GM04504 (cell line): ENCODE measurements at regions not wholly inside any gene's neighbourhood (a gene's known extent, or its start where the extent isn't known, plus 50 kb on each side); places are given as distances from the start of the nearest gene placed in this dataset.

Experiments used
- DNase-seq: peaks from one replicate; pipeline ENCODE4 v3.0.0-alpha.2; 2012; ENCODE audit warnings: low read depth

DNA sequence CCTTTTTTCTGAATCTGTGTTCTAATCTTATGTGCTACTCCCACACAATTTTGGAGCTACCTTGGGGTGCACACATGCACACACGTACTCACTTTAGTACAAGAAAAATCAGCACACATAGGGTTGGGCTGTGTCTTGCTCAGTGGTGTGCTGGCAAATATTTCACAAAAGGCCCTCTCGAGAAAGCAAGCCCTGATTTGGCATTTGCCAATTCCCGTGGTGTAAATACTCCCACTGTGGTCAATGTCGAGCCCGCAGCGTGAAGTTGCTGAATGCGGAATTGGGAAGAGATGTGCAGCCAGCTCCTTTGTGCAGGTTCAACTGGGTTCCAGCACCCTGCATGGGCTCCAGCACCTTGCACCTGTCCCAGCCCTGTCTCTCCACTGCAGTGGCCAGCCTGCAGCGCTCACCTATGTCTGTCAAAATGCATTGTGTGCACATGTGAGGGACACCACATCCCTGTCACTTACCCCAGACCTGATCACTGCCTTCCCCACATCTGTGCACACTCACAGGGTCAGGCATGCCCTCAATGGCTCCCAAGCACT lies 78.4 kb upstream of the WNT4 start:
- DNase-seq, result no peak

DNA sequence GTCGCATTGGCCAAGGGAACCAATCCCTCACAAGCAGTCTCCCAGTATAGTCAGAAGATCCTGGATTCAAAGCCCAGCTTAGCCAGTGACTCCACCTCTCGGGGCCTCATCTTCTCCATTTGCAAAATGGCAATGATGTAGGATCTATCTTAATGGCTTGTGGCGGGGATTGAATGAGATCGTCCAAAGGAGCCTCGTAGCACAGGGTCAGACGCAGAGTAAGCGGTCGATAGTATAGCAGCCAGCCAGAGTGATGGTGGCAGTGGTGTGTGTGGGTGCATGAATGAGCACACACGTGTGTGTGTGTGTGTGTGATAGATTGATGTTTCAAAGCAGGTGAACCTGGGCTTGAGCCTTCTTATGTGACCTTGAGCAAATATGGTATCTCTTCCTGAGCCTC lies 79.8 kb upstream of the WNT4 start:
- no peak for DNase-seq

DNA sequence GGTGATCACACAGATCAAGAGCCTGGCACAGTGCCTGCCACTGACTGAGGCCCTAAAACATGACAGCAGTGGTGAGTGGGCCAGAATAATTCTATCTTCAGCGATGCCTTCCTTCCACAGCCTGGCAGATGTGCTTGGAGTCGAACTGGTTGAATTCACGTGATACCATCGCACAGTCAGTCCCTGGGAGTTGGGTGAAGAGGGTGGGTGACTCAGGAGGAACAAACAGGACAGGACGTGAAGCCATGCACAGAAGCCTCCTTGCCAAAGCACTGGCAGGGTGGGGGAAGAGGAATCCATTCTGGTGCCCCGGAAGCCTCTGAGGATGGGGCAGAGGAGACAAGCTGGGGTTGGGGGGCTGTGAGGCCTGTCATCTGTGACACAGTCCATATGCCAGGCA lies 80.3 kb upstream of the WNT4 start:
- DNase-seq, result no peak

DNA sequence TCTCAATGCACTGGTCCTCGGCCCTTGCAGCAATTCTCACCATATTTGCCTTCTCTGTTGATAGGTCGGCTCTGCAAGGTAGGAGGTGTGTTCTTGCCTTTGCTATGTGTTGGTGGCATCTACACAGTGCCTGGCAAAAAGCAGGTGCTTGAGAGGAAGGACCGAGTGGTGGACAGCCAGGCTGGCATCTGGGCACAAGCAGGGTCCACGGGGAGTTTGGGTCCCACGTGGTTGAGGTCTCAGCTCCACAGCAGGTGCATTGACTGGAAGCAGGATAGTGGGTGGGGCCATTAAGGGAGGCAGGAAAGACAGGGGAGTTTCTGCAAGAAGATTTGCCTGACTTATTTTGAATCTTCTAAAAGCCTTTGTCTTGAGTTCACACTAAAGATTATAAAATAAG lies 81.2 kb upstream of the WNT4 start:
- no peak for DNase-seq

DNA sequence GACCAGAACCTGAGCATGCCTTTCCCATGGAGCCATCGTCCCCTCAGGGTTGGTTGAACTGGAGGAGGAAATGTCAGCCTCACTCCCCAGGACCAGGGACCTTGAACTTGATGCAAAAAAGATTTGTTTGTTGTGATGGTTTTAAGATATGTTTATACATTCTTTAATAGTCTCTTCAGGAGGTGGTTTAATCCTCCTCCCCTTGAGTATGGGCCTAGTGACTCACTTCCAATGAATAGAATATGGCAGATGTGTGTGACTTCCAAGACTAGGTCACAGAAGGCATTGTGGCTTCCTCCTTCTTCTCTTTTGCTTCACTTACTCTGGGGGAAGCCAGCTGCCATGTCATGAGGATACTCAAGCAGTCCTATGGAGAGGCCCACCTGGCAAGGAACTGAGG lies 81.7 kb upstream of the WNT4 start:
- DNase-seq, result no peak

DNA sequence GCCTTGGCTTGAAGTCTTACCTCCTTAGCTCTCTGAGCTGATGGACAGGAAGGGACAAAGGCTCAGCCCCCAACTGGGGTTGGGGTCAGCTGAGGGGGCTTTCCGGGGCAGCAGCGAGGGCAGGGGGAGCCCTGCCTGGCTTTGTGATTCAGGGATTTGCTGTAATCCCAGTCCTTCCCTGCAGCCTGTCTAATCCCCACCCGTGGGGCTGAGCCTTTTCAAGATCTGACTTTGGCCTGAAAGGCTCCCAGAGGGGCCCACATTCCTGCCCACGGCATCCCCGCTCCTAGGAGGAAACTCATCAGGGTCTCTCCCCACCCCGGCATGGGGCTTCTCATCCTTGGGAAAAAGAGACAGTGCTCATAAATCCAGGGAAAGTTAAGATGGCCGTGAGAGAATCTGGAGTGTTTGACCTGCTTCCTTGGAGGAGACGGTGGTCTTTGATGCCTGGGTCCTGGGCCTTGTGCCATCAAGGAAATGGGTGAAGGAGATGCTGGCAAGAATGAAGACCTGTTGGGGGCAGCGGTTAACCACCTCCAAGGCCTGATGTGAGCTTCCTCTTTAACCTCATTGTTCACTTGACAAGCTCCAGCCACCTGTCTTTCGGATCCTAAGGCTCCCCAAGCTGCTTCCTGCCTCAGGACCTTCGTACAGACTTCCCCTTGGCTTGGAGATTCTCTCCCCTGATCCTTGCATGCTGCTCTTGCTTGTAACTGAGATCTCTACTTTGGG lies 83.1 kb upstream of the WNT4 start:
- no peak for DNase-seq

DNA sequence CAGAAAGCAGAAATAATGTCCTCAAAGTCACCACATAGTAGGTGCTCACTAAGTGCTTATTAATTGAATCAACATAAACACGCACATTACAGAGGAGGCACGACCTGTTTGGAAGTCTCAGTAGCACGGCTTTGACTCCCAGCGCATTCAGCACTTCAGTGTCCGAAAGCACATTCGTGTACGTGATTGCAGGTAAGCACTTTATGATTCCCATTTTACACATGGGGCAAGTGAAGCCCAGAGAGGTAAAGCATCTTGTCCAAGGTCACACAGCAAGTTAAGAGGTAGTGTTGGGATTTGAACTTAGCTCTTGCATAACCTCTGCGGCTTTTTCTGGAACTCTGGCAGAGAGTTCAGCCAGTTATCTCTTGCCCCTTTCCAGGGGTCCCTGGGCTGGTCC lies 85.2 kb upstream of the WNT4 start:
- no peak for DNase-seq

DNA sequence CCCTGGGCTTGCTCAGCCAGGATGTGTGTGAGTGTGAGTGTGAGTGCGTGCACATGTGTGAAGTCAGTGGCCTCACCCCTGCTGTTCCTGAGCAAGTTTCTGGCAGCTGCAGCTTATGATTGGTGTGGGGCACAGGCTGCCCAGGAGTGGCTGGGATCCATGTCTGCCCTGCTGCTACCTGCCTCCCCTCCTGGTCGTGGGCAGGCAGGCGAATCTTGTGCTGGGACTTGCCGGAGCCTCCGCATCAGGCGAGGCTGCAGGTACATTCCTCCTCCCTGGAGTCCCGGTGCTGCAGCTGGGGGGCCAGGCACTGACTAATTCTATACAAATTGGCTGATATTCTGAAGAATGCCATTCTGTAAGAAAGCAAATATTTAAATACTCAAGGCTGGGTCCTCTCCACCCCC lies 85.6 kb upstream of the WNT4 start:
- no peak for DNase-seq

DNA sequence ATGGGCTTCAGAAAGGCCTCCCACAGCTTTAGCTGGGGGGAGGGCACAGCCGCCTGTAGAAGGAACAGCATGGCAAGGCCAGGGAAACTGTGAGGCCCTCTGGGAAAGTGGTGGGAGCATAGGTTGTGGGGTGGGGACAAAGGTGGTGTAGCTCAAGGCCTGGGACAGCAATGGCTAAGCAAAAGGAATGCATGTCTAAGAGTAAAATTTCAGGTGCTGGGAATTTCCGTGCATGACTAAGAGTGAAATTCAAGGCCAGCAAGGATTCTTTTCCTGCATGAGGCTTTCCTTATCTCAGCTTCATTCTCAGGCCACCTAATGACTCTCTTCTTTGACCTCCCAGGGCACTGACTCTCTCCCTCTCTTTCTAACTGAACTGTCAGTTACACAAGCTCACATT lies 86.5 kb upstream of the WNT4 start:
- DNase-seq, result no peak

DNA sequence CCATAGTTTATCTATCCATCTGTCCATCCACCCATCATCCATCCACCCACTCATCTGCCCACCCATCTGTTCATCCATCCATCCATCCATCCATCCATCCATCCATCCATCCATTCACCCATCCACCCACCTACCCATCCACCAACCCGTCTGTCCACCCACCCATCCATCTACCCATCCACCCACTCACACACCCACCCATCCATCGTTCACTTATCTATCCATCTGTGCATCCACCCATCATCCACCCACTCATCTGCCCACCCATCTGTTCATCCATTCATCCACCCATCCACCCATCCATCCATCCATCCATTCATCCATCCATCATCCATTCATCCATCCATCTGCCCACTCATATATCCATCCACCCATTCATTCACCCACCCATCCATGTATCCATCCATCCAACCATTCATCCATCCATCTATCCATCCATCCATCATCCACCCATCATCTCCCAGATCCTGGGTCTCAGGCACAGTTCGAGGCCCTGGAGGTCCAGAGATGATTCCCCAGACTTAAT lies 88.2 kb upstream of the WNT4 start:
- DNase-seq, result no peak

DNA sequence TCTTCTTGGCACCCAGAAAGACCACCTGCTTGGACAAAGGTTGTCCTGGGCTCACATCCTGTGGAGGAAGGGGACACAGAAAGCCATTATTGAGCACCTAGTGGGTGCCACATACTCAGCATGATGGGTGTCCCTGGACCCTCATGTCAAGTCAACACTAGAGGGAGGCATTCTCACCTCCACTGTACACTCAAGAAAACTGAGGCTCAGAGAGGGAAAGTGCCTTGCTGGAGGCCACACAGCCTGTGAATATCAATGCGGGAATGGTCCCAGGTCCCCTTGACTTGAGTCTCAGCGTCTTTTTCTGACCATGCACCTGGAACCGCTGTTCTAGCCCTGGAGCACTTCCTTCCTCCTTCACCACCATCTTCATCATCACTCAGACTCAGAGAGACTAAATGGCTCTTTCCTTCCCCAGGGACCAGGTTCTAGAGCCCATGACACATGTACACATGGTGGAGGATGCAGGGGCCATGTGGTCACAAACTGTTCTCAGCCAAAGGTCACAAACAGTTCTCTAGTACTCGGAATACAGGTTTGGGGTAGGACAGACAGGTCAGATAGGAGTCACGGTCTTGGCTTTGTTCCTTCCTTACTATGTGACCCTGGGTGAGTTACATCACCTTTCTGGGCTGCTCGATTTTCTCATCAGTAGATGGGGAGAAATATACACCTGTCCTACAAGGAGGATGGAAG lies 89.2 kb upstream of the WNT4 start:
- no peak for DNase-seq

DNA sequence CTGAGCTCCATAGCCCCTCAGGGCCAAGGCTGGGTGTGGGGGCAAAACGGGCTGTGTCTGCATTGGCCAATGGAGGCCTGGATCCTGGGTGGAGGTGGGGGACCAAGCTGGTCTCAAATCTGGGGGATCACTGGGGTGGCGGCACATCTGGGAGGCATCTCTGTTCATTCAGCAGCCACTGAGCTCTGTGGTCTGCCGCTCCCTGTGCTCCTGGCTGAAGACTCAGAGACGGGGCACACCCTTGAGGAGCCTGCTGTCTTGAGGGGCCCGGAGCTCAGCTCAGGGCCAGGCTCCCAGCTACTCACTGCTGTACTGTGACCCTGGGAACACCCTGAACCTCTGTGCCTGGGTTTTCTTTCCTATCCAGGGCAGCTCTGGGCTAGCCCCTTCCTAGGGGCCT lies 90.3 kb upstream of the WNT4 start:
- DNase-seq, result no peak

DNA sequence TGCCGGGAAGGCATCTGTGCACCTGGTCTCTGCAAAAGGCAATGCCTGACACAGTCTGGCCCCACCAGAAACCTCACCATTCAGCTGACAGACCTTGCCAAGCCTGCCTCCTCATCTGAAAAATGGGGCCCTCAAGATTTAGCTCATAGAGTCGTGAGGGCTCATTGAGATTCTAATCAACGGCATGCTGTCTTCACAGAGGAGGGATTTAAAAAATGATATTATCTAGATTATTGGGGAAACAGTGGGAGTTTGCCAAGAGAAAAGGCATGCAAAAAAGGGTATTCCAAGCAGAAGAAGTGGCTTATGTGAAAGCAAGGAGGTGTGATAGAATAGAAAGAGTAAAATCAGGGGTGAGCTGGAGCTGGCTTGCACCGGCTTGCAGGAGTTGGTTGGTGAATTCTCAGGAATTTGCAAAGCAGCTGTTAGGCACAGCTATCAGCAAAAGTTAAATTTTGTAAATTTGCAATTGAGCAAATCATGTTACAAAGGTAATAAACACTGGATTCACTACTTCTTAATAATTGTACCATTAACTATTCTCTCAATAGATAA lies 91.7 kb upstream of the WNT4 start:
- no peak for DNase-seq

DNA sequence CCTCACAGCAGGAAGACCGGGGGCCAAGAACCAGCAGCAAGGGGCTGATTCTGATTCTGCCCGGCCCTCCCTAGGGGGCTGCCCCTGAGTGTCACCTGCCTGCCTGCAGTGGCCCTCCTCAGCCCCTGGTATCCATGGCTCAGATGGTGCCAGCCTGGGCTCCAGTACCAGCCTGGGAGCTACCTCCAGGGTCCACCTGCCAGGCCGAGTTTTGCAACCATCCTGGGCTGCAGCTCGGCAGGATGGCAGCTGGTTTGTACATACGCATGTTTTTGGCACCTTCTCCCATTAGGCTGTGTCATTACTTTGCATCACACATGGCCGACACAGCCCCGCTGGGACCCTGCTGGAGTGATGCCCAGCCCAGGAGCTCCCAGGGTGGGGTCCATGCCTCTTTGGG lies 93.3 kb upstream of the WNT4 start:
- DNase-seq, result no peak

DNA sequence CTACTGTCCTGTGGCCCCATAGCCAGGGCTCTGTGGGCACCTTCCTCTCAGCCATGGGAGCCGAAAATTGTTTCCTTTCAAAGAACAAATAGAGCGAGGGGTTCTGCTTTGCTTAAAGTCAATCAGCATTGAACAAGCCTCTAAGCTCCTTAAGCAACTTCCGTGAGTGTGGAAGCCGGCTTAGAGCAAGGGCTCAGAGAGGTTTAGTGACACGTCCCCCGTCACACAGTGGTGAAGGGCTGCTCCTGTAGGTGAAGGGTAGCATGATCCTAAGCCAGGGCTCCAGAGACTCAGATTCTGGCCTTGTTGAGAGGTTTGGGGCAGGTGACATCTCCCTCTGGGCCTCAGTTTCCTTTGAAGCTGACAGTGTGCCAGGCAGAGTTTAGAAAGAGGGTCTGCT lies 94.0 kb upstream of the WNT4 start:
- DNase-seq, result no peak

DNA sequence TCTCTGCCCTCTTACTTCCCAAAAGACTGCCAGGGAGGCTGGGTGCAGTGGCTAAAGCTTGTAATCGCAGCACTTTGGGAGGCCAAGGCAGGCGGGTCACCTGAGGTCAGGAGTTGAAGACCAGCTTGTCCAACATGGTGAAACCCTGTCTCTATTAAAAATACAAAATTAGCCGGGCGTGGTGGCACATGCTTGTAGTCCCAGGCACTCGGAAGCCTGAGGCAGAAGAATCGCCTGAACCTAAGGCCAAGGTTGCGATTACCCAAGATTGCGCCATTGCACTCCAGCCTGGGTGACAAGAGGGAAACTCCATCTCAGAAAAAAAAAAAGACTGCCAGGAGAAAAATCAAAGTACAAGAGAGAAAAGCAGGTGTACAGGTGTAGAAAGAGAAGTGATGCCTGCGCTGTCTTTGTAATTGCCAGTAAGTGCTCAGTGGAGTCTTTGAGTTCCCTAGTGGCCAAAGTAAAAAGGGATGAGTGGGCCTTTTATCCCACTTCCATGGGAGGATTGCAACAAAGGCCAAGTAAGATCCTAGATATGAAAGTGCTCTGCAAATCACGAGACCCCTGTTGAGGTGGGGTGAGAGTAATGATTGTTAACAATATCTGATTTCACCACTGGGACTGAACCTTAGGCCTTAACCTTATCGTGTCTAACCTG lies 94.7 kb upstream of the WNT4 start:
- DNase-seq, result no peak

DNA sequence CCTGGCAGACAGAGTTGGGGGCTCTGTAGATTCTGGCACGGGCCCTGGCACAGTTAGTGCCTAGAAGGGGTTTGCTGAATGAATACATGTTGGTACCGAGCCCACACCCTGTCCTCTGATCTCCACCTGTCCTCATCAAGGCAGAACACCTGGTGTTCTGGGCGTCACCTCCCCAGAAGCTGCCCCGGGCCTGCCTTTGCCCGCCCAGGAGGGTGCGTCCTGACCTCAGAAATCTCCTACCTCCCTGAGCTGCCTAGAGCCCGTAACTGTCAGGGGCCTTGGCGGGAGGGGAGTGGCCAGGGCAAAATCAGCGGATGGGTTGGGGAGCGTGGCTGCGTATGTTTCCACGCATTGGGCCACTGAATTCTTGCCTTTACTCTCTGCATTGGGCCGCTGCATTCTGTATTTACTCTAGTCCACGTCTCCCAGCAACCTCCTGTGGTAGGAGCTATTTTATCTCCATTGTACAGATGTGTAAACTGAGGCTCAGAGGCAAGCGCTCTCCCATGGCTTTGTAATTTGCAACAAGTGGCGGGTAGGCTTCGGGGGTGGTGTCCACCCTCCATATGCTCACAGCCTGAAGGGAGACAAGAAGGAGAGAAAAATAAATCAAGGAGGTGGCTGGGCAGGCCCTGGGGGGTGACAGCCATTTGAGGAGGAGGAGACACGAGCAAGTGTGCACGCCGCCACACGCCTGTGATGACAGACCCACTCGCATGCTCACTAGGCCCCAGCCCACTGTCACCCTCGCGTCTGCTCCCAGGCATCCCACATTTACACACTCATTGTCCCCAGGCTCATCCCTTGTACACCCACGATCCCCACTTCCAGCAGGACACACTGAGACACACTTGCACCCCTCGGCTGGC lies 95.7 kb upstream of the WNT4 start:
- no peak for DNase-seq

DNA sequence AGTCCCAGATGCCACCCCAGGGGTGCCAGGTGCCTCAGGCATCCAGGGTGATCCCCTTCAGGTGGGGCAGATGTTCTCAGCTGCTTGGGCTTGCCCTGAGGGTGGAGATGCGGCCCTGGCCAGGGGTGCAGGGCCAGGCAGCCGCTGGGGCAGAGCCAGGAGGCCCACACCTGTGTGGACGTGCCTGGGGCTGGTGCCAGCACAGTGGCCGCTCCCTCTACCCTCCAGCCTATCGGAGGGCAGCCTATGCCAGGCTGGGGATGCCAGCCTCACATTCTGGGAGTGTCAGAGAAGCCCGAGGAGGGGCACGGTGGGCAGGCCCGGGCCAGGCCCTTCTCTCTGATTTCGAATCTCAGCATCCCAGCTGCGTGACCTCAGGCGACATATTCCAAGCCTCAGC lies 96.5 kb upstream of the WNT4 start:
- DNase-seq, result no peak

DNA sequence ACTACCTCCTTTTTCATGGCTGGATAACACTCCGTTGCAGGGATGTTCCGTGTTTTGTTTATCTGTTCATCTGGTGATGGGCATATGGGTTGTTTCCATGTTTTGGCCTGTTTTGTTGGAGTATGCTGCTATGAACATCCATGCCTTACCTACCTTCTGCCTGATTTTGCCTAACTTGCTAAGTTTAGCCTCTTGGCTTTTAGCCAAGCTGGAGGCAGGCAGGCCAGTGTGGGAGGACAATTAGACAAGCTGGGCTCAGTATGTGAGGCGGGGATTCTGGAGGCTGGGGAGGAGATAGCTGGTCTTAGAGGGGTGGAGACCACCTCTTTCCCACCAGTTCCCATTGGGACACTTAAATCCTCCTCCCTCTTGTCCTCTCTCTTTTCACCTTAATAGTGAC lies 98.4 kb upstream of the WNT4 start:
- no peak for DNase-seq

DNA sequence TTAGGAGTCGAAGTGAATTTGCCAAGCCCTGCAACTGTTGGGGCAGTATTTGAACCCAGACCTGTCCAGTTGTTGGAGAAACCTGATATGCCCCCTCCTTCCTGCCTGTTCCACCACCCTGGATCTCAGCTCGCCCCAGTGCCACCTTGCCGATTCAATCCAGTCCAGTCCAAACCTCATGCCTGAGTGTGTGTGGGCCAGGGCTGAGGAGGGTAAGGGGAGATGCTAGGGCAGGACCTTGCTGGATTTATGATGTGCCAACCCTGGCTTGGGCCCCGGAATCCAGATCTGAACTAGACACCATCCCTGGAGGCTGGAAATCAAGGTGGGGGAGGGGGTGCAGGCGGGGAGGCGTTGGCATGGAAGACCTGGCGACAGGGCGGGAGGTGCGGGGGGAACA lies 98.9 kb upstream of the WNT4 start:
- no peak for DNase-seq

DNA sequence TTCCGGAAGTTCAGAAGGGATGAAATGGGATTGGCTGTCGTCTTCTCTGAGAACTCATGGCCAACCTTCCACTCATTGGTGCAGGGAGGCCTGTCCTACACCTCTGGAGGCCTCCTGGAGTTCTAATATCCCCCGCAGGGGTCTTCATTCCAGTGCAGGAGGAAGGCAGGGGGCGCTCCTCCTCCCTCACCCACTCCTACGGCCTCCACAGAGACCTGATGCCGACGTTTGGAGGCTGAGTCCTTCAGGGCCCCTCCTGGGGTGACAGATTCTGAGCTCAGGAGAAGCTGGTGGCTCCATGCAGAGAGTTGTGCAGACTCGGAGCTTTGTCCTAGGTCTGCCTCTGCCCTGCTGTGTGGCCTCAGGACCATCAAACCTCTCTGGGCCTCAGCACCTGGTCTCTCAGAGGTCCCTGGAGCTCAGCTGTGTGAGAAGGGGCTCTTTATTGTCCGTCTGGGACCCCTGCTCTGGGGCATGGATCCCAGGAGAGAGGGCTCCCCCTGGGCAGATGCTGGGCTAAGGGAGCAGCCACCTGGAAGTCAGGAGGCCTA lies 102.3 kb upstream of the WNT4 start:
- no peak for DNase-seq
